K562 (cell line): ENCODE measurements at regions not wholly inside any gene's neighbourhood (a gene's known extent, or its start where the extent isn't known, plus 50 kb on each side); places are given as distances from the start of the nearest gene placed in this dataset.

Source experiments
- C11orf30 ChIP-seq: fragments of 450-650 bp; IDR thresholded peaks from 2 replicates; pipeline ENCODE4 v1.6.1; 2016; ENCODE audit warnings: low read depth, mild to moderate bottlenecking
- CHD4 ChIP-seq: fragments of 200-600 bp; sonication (generic); IDR thresholded peaks from 3 replicates; pipeline ENCODE4 v1.6.1; 2012; ENCODE audit warnings: low read depth, mild to moderate bottlenecking, mixed read lengths, low read length, inconsistent platforms; ENCODE audit not compliant: insufficient read depth, insufficient replicate concordance, poor library complexity, severe bottlenecking
- DACH1 ChIP-seq: fragments of 450-650 bp; IDR thresholded peaks from 2 replicates; pipeline ENCODE4 v1.6.1; 2018; ENCODE audit not compliant: partially characterized antibody
- E2F3 ChIP-seq: fragments of 250-450 bp; sonication (Bioruptor Pico); IDR thresholded peaks from 2 replicates; pipeline ENCODE4 v1.4.0; 2020; ENCODE audit warnings: mild to moderate bottlenecking
- EP400 ChIP-seq: fragments of 450-650 bp; IDR thresholded peaks from 2 replicates; pipeline ENCODE4 v1.6.1; 2017; ENCODE audit warnings: antibody characterized with exemption, mild to moderate bottlenecking, moderate library complexity
- FOXP1 ChIP-seq: sonication (generic); formaldehyde crosslinking; IDR thresholded peaks from 2 replicates; pipeline ENCODE4 v1.8.0; 2022; ENCODE audit warnings: mild to moderate bottlenecking, missing genetic modification reagents
- HDGF ChIP-seq: fragments of 450-650 bp; IDR thresholded peaks from 2 replicates; pipeline ENCODE4 v1.6.1; 2016
- MAZ ChIP-seq, 2 experiments: fragments of 450-650 bp in 1 of 2; sonication (generic) in 1 of 2; formaldehyde crosslinking; IDR thresholded peaks in 1 of 2; conservative IDR thresholded peaks in 1 of 2; 2 replicates each; pipeline versions ENCODE4 v1.4.0 to v1.5.0; 2020; ENCODE audit warnings: mild to moderate bottlenecking in 1 of 2, missing genetic modification reagents in 1 of 2
- MCM7 ChIP-seq, 2 experiments: fragments of 450-650 bp; IDR thresholded peaks; 2 replicates each; pipeline ENCODE4 v1.6.1; 2016 to 2018
- MTA3 ChIP-seq: fragments of 450-650 bp; formaldehyde crosslinking; IDR thresholded peaks from 2 replicates; pipeline ENCODE4 v1.6.1; 2017; ENCODE audit warnings: mild to moderate bottlenecking, borderline replicate concordance
- MYBL2 ChIP-seq, 2 experiments: fragments of 450-650 bp in 1 of 2; sonication (generic) in 1 of 2; formaldehyde crosslinking in 1 of 2; IDR thresholded peaks; 2 replicates each; pipeline versions ENCODE4 v1.6.1 to v1.8.1; 2017 to 2022; ENCODE audit warnings: borderline replicate concordance in 1 of 2, inconsistent platforms in 1 of 2, low read depth in 1 of 2, mild to moderate bottlenecking in 1 of 2, missing genetic modification reagents in 1 of 2, moderate library complexity in 1 of 2
- PCBP1 ChIP-seq: fragments of 200-400 bp; formaldehyde crosslinking; IDR thresholded peaks from 2 replicates; pipeline ENCODE4 v1.6.1; 2018; ENCODE audit warnings: mild to moderate bottlenecking, low read depth, low read length; ENCODE audit not compliant: poor library complexity, severe bottlenecking
- TARDBP ChIP-seq: fragments of 450-650 bp; IDR thresholded peaks from 2 replicates; pipeline ENCODE4 v1.6.1; 2016
- ZFP1 ChIP-seq: fragments of 450-650 bp; formaldehyde crosslinking; IDR thresholded peaks from 2 replicates; pipeline ENCODE4 v1.4.0; 2020; ENCODE audit warnings: mild to moderate bottlenecking, mixed read lengths
- ZNF12 ChIP-seq: sonication (generic); formaldehyde crosslinking; IDR thresholded peaks from 2 replicates; pipeline ENCODE4 v1.4.0; 2020; ENCODE audit warnings: mild to moderate bottlenecking, missing genetic modification reagents
- ZNF124 ChIP-seq: sonication (generic); formaldehyde crosslinking; IDR thresholded peaks from 2 replicates; pipeline ENCODE4 v1.8.1; 2022; ENCODE audit warnings: missing genetic modification reagents
- ZNF239 ChIP-seq: fragments of 250-450 bp; sonication (Bioruptor Pico); IDR thresholded peaks from 2 replicates; pipeline ENCODE4 v1.4.0; 2020; ENCODE audit warnings: mild to moderate bottlenecking
- ZNF408 ChIP-seq: fragments of 250-450 bp; sonication (Bioruptor Pico); IDR thresholded peaks from 2 replicates; pipeline ENCODE4 v1.4.0; 2020; ENCODE audit warnings: low read depth, mild to moderate bottlenecking, moderate library complexity
- ZNF583 ChIP-seq: fragments of 250-450 bp; sonication (Bioruptor Pico); IDR thresholded peaks from 2 replicates; pipeline ENCODE4 v1.4.0; 2020
- ZNF75A ChIP-seq: fragments of 450-650 bp; formaldehyde crosslinking; IDR thresholded peaks from 2 replicates; pipeline ENCODE4 v1.4.0; 2020; ENCODE audit warnings: mild to moderate bottlenecking
- ZSCAN29 ChIP-seq: fragments of 450-650 bp; IDR thresholded peaks from 2 replicates; pipeline ENCODE4 v1.6.1; 2017
- TF ChIP-seq, protein P1 (sequence below): fragments of 250-450 bp; sonication (Bioruptor Pico); IDR thresholded peaks from 2 replicates; pipeline ENCODE4 v1.8.0; 2022; ENCODE audit warnings: inconsistent platforms, mild to moderate bottlenecking, moderate library complexity, borderline replicate concordance
- TF ChIP-seq, protein P2 (sequence below): fragments of 450-650 bp; IDR thresholded peaks from 2 replicates; pipeline ENCODE4 v1.7.0; 2016; ENCODE audit warnings: borderline replicate concordance

DNA sequence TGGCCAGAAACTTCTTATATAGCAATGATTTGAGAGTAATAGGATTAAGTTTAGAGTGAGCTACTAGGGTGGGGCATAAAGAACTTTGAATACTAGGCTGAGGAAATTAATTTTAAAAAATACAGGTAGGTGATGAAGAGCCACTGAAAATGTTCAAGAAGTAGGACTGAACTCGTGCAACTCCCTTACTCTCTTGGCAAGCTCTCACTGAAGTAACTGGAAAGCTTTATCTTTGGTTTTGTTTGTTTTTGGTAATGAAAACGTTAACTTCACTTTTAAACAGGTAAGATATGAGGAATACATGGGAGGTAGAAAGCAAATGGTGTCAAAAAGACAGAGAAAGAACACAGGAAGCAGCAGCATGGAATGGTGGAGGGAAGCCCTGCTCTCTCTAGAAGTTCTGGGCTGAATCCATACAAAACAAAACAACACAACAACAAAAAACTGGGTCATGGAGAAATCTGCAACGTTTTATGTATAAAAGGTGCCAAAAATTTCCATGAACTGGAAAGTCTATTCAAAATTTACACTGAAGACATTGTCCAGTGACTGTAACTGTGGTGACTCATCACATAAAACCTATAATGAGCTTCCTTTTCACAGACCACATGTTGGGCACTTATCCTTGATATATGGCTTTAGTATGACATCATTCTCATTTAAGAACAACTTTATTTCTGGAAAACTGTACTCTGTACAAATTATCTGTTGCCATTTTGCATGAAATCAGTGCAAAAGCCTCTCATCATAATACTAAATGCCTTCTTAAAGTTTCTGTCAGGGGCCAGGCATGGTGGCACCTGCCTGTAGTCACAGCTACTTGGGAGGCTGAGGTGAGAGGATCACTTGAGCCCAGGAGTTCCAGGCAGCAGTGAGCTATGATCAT is 91.2 kb upstream of the CHD1 start (continued):
- TF ChIP-seq, protein P1, sequence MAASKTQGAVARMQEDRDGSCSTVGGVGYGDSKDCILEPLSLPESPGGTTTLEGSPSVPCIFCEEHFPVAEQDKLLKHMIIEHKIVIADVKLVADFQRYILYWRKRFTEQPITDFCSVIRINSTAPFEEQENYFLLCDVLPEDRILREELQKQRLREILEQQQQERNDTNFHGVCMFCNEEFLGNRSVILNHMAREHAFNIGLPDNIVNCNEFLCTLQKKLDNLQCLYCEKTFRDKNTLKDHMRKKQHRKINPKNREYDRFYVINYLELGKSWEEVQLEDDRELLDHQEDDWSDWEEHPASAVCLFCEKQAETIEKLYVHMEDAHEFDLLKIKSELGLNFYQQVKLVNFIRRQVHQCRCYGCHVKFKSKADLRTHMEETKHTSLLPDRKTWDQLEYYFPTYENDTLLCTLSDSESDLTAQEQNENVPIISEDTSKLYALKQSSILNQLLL (CRISPR knock-in tag) = no peak
- TF ChIP-seq ZSCAN29 = no peak
- no peak for TF ChIP-seq ZNF239
- no peak for TF ChIP-seq ZNF583 (CRISPR knock-in tag)
- no peak for TF ChIP-seq E2F3
- TF ChIP-seq FOXP1 (CRISPR knock-in tag) = no peak
- no peak for TF ChIP-seq DACH1
- no peak for TF ChIP-seq CHD4
- no peak for TF ChIP-seq ZNF408 (CRISPR knock-in tag)
- TF ChIP-seq ZNF124 (CRISPR knock-in tag) = no peak
- peak in 1 of 2 experiments; percentile 15; a peak in 1 of 4 replicates for TF ChIP-seq MAZ (CRISPR knock-in tag; conservative IDR thresholded peaks at IDR 0.05 in 1 of 2, IDR thresholded peaks at IDR 0.05 in 1 of 2)
- TF ChIP-seq MYBL2 (IDR thresholded peaks at IDR 0.05; ENCODE audit: low read depth) = no peak
- TF ChIP-seq MYBL2 (CRISPR knock-in tag; IDR thresholded peaks at IDR 0.05; ENCODE audit: borderline replicate concordance) = no peak
- TF ChIP-seq HDGF = no peak
- TF ChIP-seq MCM7 (IDR thresholded peaks at IDR 0.05) = no peak
- no peak for TF ChIP-seq TARDBP
- peak; percentile 70 for TF ChIP-seq C11orf30
- peak; percentile 45; the same call in 1 of the 2 replicates for TF ChIP-seq EP400
- TF ChIP-seq PCBP1 = no peak
- no peak for TF ChIP-seq ZFP1
- TF ChIP-seq, protein P2, sequence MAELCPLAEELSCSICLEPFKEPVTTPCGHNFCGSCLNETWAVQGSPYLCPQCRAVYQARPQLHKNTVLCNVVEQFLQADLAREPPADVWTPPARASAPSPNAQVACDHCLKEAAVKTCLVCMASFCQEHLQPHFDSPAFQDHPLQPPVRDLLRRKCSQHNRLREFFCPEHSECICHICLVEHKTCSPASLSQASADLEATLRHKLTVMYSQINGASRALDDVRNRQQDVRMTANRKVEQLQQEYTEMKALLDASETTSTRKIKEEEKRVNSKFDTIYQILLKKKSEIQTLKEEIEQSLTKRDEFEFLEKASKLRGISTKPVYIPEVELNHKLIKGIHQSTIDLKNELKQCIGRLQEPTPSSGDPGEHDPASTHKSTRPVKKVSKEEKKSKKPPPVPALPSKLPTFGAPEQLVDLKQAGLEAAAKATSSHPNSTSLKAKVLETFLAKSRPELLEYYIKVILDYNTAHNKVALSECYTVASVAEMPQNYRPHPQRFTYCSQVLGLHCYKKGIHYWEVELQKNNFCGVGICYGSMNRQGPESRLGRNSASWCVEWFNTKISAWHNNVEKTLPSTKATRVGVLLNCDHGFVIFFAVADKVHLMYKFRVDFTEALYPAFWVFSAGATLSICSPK = no peak
- no peak for TF ChIP-seq ZNF12 (CRISPR knock-in tag)
- no peak for TF ChIP-seq MTA3
- no peak for TF ChIP-seq ZNF75A
